ENCODE measurements at regions not wholly inside any gene's neighbourhood (a gene's known extent, or its start where the extent isn't known, plus 50 kb on each side); places are given as distances from the start of the nearest gene placed in this dataset.

DNA sequence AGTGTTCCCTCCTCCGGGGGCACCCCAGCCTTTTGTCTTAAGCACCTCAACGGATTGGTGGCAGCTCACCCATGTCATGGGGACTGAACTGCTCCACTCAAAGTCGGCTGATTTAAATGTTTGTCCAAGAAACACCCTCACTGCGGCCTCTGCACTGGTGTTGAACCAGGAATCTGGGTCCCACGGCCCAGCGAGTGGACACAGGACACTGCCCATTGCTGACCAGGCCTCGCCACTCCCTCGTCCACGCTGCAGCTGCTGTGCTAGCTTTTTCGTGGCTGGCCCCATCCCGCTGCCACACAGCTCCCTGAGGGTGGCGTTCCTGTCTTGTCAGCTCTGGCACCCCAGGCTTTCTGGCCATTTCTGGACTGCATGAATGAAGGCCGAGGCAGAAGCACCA, 646.2 kb downstream of the BRD1 start:
- TF ChIP-seq, protein P1, sequence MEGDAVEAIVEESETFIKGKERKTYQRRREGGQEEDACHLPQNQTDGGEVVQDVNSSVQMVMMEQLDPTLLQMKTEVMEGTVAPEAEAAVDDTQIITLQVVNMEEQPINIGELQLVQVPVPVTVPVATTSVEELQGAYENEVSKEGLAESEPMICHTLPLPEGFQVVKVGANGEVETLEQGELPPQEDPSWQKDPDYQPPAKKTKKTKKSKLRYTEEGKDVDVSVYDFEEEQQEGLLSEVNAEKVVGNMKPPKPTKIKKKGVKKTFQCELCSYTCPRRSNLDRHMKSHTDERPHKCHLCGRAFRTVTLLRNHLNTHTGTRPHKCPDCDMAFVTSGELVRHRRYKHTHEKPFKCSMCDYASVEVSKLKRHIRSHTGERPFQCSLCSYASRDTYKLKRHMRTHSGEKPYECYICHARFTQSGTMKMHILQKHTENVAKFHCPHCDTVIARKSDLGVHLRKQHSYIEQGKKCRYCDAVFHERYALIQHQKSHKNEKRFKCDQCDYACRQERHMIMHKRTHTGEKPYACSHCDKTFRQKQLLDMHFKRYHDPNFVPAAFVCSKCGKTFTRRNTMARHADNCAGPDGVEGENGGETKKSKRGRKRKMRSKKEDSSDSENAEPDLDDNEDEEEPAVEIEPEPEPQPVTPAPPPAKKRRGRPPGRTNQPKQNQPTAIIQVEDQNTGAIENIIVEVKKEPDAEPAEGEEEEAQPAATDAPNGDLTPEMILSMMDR (conservative IDR thresholded peaks at IDR 0.05; ENCODE audit: low read depth, low read length) = no peak
- TF ChIP-seq POLR2A (IDR thresholded peaks at IDR 0.05; ENCODE audit: low read depth, low read length) = no peak
- no peak for TF ChIP-seq CHD1 (IDR thresholded peaks at IDR 0.05; ENCODE audit: low read depth, low read length)
- TF ChIP-seq SMC3 (IDR thresholded peaks at IDR 0.05; ENCODE audit: low read depth, low read length) = no peak
- no peak for TF ChIP-seq MXI1 (IDR thresholded peaks at IDR 0.05; ENCODE audit: borderline replicate concordance, low read depth, low read length)

All from IMR-90 (cell line).